ENCODE measurements at regions not wholly inside any gene's neighbourhood (a gene's known extent, or its start where the extent isn't known, plus 50 kb on each side); places are given as distances from the start of the nearest gene placed in this dataset.

GRCh38 chr15:69720536-69720935 is 267.9 kb downstream of the RPLP1 start:
- TF ChIP-seq CTCF (IDR thresholded peaks at IDR 0.05; ENCODE audit: low read depth, low read length, missing input control), result no peak
- no peak for TF ChIP-seq REST (IDR thresholded peaks at IDR 0.05)
- no peak for TF ChIP-seq MAX (IDR thresholded peaks at IDR 0.05)
- TF ChIP-seq RAD21 (IDR thresholded peaks at IDR 0.05), result no peak
- TF ChIP-seq TAF1 (conservative IDR thresholded peaks at IDR 0.05), result no peak
- no peak for TF ChIP-seq SP1 (IDR thresholded peaks at IDR 0.05)
- TF ChIP-seq ZBTB33 (IDR thresholded peaks at IDR 0.05), result no peak
- TF ChIP-seq EGR1 (IDR thresholded peaks at IDR 0.05; ENCODE audit: low read depth in 2 of 2), result no peak
- no peak for TF ChIP-seq GABPA (IDR thresholded peaks at IDR 0.05 in 1 of 2, conservative IDR thresholded peaks at IDR 0.05 in 1 of 2)
- no peak for TF ChIP-seq NR2F2 (IDR thresholded peaks at IDR 0.05)
- no peak for TF ChIP-seq HNF4G (IDR thresholded peaks at IDR 0.05)
- no peak for TF ChIP-seq JUND (IDR thresholded peaks at IDR 0.05)

Data from liver (tissue), 3 donors.